Nephron (organoid): ENCODE measurements at regions not wholly inside any gene's neighbourhood (a gene's known extent, or its start where the extent isn't known, plus 50 kb on each side); places are given as distances from the start of the nearest gene placed in this dataset.
"Not testable (repeated sequence)": the region's sequence is repeated elsewhere in the genome, so short reads cannot be mapped to it uniquely, and the experiment has no call there.

Experiments
- H3K27ac Mint-ChIP-seq, 3 experiments: 2 replicates each; pipeline ENCODE4 v1.8.0; 2020; ENCODE audit warnings: mixed read lengths in 3 of 3, mild to moderate bottlenecking in 2 of 3, moderate library complexity in 1 of 3
- H3K27me3 Mint-ChIP-seq: 2 replicates; pipeline ENCODE4 v1.8.0; 2021; ENCODE audit warnings: low read depth, mild to moderate bottlenecking, moderate library complexity, mixed read lengths
- H3K36me3 Mint-ChIP-seq: 2 replicates; pipeline ENCODE4 v1.8.0; 2020; ENCODE audit warnings: low read depth, mixed read lengths
- H3K4me1 Mint-ChIP-seq: 2 replicates; pipeline ENCODE4 v1.8.0; 2020; ENCODE audit warnings: mixed read lengths
- H3K4me3 Mint-ChIP-seq, 3 experiments: 2 replicates each; pipeline ENCODE4 v1.8.0; 2020; ENCODE audit warnings: mild to moderate bottlenecking in 3 of 3, mixed read lengths in 3 of 3, moderate library complexity in 2 of 3
- H3K9me3 Mint-ChIP-seq: 2 replicates; pipeline ENCODE4 v1.8.0; 2020; ENCODE audit warnings: mixed read lengths
- TF ChIP-seq, protein P1 (sequence below), 3 experiments: fragments of 200-600 bp; sonication (generic); IDR thresholded peaks; one replicate each; pipeline ENCODE4 v1.5.0; 2021; ENCODE audit warnings: antibody characterized with exemption in 3 of 3; ENCODE audit not compliant: unreplicated experiment in 3 of 3

GRCh38 chr4:162984621-162985020 lies 182.1 kb downstream of the NAF1 start:
- Mint-ChIP-seq H3K36me3 (no peaks in the 10 kb centered on the region), H3K27me3 (peaks cover 2% of the 10 kb centered on the region), H3K4me1 (no peaks in the 10 kb centered on the region), H3K4me3 (no peak overlapping the region), H3K9me3 (peaks cover 6% of the 10 kb centered on the region), H3K27ac (no peak overlapping the region)
- TF ChIP-seq, protein P1, sequence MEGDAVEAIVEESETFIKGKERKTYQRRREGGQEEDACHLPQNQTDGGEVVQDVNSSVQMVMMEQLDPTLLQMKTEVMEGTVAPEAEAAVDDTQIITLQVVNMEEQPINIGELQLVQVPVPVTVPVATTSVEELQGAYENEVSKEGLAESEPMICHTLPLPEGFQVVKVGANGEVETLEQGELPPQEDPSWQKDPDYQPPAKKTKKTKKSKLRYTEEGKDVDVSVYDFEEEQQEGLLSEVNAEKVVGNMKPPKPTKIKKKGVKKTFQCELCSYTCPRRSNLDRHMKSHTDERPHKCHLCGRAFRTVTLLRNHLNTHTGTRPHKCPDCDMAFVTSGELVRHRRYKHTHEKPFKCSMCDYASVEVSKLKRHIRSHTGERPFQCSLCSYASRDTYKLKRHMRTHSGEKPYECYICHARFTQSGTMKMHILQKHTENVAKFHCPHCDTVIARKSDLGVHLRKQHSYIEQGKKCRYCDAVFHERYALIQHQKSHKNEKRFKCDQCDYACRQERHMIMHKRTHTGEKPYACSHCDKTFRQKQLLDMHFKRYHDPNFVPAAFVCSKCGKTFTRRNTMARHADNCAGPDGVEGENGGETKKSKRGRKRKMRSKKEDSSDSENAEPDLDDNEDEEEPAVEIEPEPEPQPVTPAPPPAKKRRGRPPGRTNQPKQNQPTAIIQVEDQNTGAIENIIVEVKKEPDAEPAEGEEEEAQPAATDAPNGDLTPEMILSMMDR (IDR thresholded peaks at IDR 0.05; ENCODE audit: unreplicated experiment in 3 of 3) = no peak

DNA sequence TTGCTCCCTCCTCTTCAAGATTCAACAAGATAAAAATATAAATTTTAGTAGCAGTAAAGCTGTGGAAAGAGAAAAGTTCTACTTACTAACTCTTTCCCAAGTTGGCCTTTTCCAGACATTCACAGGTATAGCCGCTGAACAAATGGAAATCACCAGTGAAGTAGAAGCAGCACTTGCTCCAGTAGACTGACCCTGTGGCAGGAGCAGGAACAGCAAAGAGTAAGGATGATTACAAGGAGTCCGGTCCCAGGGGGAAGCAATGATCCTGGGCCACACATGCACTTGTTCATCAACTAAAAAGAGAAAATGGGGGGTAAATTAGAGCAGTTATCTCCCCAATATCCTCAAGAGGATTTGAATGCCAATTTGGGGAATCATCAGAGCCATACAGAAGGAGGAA lies 184.9 kb downstream of the NAF1 start:
- Mint-ChIP-seq H3K9me3 (peaks cover 6% of the 10 kb centered on the region), H3K4me3 (no peak overlapping the region), H3K27me3 (peaks cover 3% of the 10 kb centered on the region), H3K27ac (no peak overlapping the region), H3K36me3 (no peaks in the 10 kb centered on the region), H3K4me1 (no peaks in the 10 kb centered on the region)
- TF ChIP-seq, protein P1 (IDR thresholded peaks at IDR 0.05; ENCODE audit: unreplicated experiment in 3 of 3) = no peak

GRCh38 chr4:162978398-162978797 lies 188.3 kb downstream of the NAF1 start:
- no peak overlapping the region for H3K27ac Mint-ChIP-seq
- no peak overlapping the region for H3K4me3 Mint-ChIP-seq
- H3K4me1 Mint-ChIP-seq = no peaks in the 10 kb centered on the region
- no peaks in the 10 kb centered on the region for H3K36me3 Mint-ChIP-seq
- peaks cover 3% of the 10 kb centered on the region for H3K27me3 Mint-ChIP-seq
- TF ChIP-seq, protein P1 (IDR thresholded peaks at IDR 0.05; ENCODE audit: unreplicated experiment in 3 of 3) = no peak
- peaks cover 6% of the 10 kb centered on the region for H3K9me3 Mint-ChIP-seq

DNA sequence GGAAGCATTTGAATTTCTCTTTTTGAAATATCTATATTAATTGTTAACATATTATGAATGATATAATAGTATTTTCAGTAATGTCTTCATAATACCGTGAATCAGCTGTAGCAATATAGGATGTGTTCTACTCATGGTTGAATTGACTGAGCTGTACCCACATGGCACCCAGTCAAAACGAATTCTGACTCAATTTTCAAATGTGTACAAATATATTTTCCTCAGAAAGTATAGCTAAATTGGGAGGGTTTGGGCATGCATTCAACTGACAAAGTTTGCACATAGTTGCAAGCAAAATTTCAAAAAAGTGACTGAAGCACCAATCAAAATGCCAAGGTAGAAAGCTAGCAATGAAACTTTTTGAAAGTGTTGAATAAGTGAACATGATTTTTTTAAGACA lies 188.9 kb downstream of the NAF1 start:
- TF ChIP-seq, protein P1 (IDR thresholded peaks at IDR 0.05; ENCODE audit: unreplicated experiment in 3 of 3) = no peak
- Mint-ChIP-seq H3K4me3 (no peak overlapping the region), H3K36me3 (no peaks in the 10 kb centered on the region)

GRCh38 chr4:162972661-162973330 lies 193.9 kb downstream of the NAF1 start:
- H3K4me3 Mint-ChIP-seq = no peak overlapping the region
- TF ChIP-seq, protein P1 (IDR thresholded peaks at IDR 0.05; ENCODE audit: unreplicated experiment in 3 of 3) = no peak
- no peaks in the 10 kb centered on the region for H3K4me1 Mint-ChIP-seq
- no peaks in the 10 kb centered on the region for H3K27me3 Mint-ChIP-seq
- H3K36me3 Mint-ChIP-seq = no peaks in the 10 kb centered on the region
- no peak overlapping the region for H3K27ac Mint-ChIP-seq
- no peaks in the 10 kb centered on the region for H3K9me3 Mint-ChIP-seq

More for the DNA sequence above, 188.9 kb downstream of the NAF1 start:
- Mint-ChIP-seq H3K9me3 (peaks cover 6% of the 10 kb centered on the region), H3K27me3 (peaks cover 3% of the 10 kb centered on the region), H3K4me1 (no peaks in the 10 kb centered on the region), H3K27ac (no peak overlapping the region)

DNA sequence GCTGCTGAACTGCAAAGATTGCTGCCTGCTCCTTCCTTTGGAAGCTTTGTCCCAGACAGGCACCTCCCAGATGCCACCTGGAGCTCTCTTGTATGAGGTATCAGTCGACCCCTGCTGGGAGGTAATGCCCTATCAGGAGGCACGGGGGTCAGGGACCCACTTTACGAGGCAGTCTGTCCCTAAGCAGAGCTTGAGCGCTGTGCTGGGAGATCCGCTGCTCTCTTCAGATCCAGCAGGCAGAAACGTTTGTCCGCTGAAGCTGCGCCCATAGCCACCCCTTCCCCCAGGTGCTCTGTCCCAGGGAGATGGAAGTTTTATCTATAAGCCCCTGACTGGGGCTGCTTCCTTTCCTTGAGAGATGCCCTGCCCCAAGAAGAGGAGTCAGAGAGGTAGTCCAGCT lies 197.5 kb downstream of the NAF1 start:
- no peaks in the 10 kb centered on the region for H3K27me3 Mint-ChIP-seq
- H3K36me3 Mint-ChIP-seq = no peaks in the 10 kb centered on the region
- no peaks in the 10 kb centered on the region for H3K4me1 Mint-ChIP-seq
- no peak overlapping the region for H3K4me3 Mint-ChIP-seq
- TF ChIP-seq, protein P1 (IDR thresholded peaks at IDR 0.05; ENCODE audit: unreplicated experiment in 3 of 3) = no peak
- no peak overlapping the region for H3K27ac Mint-ChIP-seq
- H3K9me3 Mint-ChIP-seq = no peaks in the 10 kb centered on the region

DNA sequence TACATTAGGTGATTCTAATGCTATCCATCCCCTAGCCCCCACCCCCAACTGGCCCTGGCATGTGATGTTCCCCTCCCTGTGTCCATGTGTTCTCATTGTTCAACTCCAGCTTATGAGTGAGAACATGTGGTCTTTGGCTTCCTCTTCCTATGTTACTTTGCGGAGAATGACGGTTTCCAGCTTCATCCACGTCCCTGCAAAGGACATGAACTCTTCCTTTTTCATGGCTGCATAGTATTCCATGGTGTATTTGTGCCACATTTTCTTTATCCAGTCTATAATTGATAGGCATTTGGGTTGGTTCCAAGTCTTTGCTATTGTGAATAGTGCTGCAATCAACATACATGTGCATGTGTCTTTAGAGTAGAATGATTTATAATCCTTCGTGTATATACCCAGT lies 200.7 kb downstream of the NAF1 start:
- not testable (repeated sequence) for H3K27ac Mint-ChIP-seq, H3K4me3 Mint-ChIP-seq, H3K4me1 Mint-ChIP-seq

More for the DNA sequence above, 200.7 kb downstream of the NAF1 start:
- not testable (repeated sequence) for H3K27me3 Mint-ChIP-seq, H3K36me3 Mint-ChIP-seq, H3K9me3 Mint-ChIP-seq
